T-helper 2 cell (primary cell): ENCODE measurements at regions not wholly inside any gene's neighbourhood (a gene's known extent, or its start where the extent isn't known, plus 50 kb on each side); places are given as distances from the start of the nearest gene placed in this dataset.

Experiments
- DNase-seq, 5 experiments: peaks; one replicate each; pipeline versions ENCODE4 v3.0.0 to v3.0.0-alpha.2; 2012 to 2022

GRCh38 chr2:40507432-40507831, 55.5 kb upstream of the SLC8A1 start:
- DNase-seq, result no peak

GRCh38 chr2:40510304-40510703, 58.4 kb upstream of the SLC8A1 start:
- no peak for DNase-seq

- DNase-seq, result no peak
Observed at GRCh38 chr2:40511661-40512213, 59.8 kb upstream of the SLC8A1 start.

GRCh38 chr2:40512256-40512655, 60.4 kb upstream of the SLC8A1 start:
- DNase-seq, result no peak

GRCh38 chr2:40513201-40513600, 61.3 kb upstream of the SLC8A1 start:
- no peak for DNase-seq

- DNase-seq, result no peak
Observed at GRCh38 chr2:40516604-40517003, 64.7 kb upstream of the SLC8A1 start.

GRCh38 chr2:40528564-40528963, 76.7 kb upstream of the SLC8A1 start:
- DNase-seq, result no peak

GRCh38 chr2:40531359-40531758, 79.5 kb upstream of the SLC8A1 start:
- no peak for DNase-seq

- DNase-seq, result no peak
Observed at GRCh38 chr2:40534528-40534927, 82.6 kb upstream of the SLC8A1 start.

GRCh38 chr2:40535972-40536371, 84.1 kb upstream of the SLC8A1 start:
- no peak for DNase-seq

GRCh38 chr2:40540026-40540425, 88.1 kb upstream of the SLC8A1 start:
- no peak for DNase-seq

- DNase-seq, result no peak
Observed at GRCh38 chr2:40543381-40543780, 91.5 kb upstream of the SLC8A1 start.

GRCh38 chr2:40544072-40544471, 92.2 kb upstream of the SLC8A1 start:
- DNase-seq, result no peak

- no peak for DNase-seq
Observed at GRCh38 chr2:40545645-40546044, 93.8 kb upstream of the SLC8A1 start.

- no peak for DNase-seq
Observed at GRCh38 chr2:40546439-40547191, 94.7 kb upstream of the SLC8A1 start.

- DNase-seq, result no peak
Observed at GRCh38 chr2:40548521-40548920, 96.6 kb upstream of the SLC8A1 start.

- DNase-seq, result no peak
Observed at GRCh38 chr2:40550085-40550484, 98.2 kb upstream of the SLC8A1 start.

GRCh38 chr2:40551081-40551480, 99.2 kb upstream of the SLC8A1 start:
- DNase-seq, result no peak

- DNase-seq, result peak in 2 of 5 experiments; percentile 0 to 43
Observed at GRCh38 chr2:40554665-40555294, 102.9 kb upstream of the SLC8A1 start.

- no peak for DNase-seq
Observed at GRCh38 chr2:40556293-40556692, 104.4 kb upstream of the SLC8A1 start.

- no peak for DNase-seq
Observed at GRCh38 chr2:40556739-40557138, 104.8 kb upstream of the SLC8A1 start.

- DNase-seq, result no peak
Observed at GRCh38 chr2:40558761-40559160, 106.9 kb upstream of the SLC8A1 start.

- no peak for DNase-seq
Observed at GRCh38 chr2:40559175-40559574, 107.3 kb upstream of the SLC8A1 start.

GRCh38 chr2:40564184-40564583, 112.3 kb upstream of the SLC8A1 start:
- no peak for DNase-seq
